ENCODE measurements at regions not wholly inside any gene's neighbourhood (a gene's known extent, or its start where the extent isn't known, plus 50 kb on each side); places are given as distances from the start of the nearest gene placed in this dataset.

DNA sequence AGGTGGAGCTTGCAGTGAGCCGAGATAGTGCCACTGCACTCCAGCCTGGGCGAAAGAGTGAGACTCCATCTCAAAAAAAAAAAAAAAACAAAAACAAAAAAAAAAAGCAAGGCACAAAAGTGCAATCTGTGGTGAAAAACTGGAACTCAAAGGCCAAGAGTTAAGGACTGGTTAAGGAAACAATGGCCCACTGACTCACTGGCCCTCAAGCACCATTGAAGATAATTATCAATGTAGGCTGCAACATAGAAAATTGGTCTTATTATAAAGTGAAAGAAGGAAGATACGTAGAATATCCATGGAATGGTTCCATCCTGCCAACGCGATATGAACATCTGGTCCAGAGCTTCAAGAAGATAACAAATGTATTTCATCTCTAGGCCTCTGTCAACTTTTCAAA lies 444.2 kb downstream of the SOX9 start:
- TF ChIP-seq, protein P1, sequence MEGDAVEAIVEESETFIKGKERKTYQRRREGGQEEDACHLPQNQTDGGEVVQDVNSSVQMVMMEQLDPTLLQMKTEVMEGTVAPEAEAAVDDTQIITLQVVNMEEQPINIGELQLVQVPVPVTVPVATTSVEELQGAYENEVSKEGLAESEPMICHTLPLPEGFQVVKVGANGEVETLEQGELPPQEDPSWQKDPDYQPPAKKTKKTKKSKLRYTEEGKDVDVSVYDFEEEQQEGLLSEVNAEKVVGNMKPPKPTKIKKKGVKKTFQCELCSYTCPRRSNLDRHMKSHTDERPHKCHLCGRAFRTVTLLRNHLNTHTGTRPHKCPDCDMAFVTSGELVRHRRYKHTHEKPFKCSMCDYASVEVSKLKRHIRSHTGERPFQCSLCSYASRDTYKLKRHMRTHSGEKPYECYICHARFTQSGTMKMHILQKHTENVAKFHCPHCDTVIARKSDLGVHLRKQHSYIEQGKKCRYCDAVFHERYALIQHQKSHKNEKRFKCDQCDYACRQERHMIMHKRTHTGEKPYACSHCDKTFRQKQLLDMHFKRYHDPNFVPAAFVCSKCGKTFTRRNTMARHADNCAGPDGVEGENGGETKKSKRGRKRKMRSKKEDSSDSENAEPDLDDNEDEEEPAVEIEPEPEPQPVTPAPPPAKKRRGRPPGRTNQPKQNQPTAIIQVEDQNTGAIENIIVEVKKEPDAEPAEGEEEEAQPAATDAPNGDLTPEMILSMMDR (IDR thresholded peaks at IDR 0.05), result no peak
- no peaks in the 10 kb centered on the region for H3K36me3 Mint-ChIP-seq (ENCODE audit: unreplicated experiment)
- no peak overlapping the region for H3K27ac Mint-ChIP-seq (ENCODE audit: unreplicated experiment)
- H3K4me1 Mint-ChIP-seq (ENCODE audit: unreplicated experiment), result peaks cover 27% of the 10 kb centered on the region
- no peak for DNase-seq (ENCODE audit: extremely low spot score, unreplicated experiment)
- H3K9me3 Mint-ChIP-seq (ENCODE audit: unreplicated experiment), result no peaks in the 10 kb centered on the region
- H3K27me3 Mint-ChIP-seq (ENCODE audit: unreplicated experiment), result no peaks in the 10 kb centered on the region
- H3K4me3 Mint-ChIP-seq (ENCODE audit: unreplicated experiment), result no peak overlapping the region

DNA sequence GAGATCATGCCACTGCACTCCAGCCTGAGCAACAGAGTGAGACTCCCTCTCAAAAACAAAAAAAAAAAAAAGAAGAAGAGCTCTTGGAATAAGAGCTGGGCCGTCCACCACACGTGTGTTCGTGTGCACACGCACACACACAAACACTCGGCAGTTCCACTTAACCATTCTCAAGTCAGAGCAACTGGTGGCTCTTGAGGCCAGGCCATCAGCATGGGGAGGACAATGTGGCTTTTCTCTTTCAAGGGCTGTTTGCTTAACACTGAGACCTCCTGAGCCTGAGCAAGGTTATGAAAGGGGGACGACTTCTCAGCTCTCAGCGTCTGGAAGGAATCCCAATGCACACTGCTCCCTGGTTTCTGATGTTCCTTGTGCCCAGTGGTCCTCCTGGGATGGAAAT lies 444.9 kb downstream of the SOX9 start:
- Mint-ChIP-seq H3K4me3 (ENCODE audit: unreplicated experiment) (no peak overlapping the region), H3K27me3 (ENCODE audit: unreplicated experiment) (no peaks in the 10 kb centered on the region), H3K9me3 (ENCODE audit: unreplicated experiment) (no peaks in the 10 kb centered on the region), H3K36me3 (ENCODE audit: unreplicated experiment) (no peaks in the 10 kb centered on the region), H3K27ac (ENCODE audit: unreplicated experiment) (no peak overlapping the region), H3K4me1 (ENCODE audit: unreplicated experiment) (peaks cover 25% of the 10 kb centered on the region)
- DNase-seq (ENCODE audit: extremely low spot score, unreplicated experiment), result no peak
- TF ChIP-seq, protein P1 (IDR thresholded peaks at IDR 0.05), result no peak

DNA sequence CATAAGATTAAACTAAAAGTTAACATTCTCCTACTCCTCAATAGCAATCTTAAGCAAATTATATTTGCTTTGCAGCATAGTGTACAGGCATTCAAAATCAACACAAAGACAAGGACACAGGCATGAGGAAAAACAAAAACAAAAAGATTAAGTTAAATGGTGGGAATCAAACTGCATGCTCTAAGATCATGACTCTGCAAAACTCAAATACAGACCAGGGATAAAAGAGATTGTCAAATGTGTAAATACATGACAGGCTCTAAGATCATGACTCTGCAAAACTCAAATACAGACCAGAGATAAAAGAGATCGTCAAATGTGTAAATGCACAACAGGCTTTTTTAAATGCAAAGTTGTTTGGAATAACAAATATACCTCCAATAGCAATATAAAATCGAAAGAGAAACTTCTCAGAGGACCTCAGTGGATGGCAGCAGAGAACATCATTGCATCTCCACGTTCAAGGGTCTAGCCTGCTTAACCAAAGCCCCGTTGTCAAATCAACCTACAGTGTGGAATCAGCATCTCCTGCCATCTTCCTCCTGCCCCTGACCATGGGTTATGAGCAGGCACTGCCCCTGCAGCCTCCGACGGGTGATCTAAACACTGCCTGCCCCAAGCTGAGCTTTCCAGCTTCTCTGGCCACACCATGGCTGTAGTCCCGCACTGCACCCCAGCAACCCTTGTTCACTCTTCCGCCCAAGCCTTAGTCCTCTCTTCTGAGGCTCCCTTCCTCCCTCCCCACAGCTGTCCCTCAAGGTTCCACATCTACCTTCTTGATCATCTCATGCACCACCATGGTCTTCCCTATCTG lies 446.1 kb downstream of the SOX9 start:
- H3K27me3 Mint-ChIP-seq (ENCODE audit: unreplicated experiment), result no peaks in the 10 kb centered on the region
- DNase-seq (ENCODE audit: extremely low spot score, unreplicated experiment), result no peak
- no peaks in the 10 kb centered on the region for H3K36me3 Mint-ChIP-seq (ENCODE audit: unreplicated experiment)
- no peaks in the 10 kb centered on the region for H3K9me3 Mint-ChIP-seq (ENCODE audit: unreplicated experiment)
- H3K4me3 Mint-ChIP-seq (ENCODE audit: unreplicated experiment), result no peak overlapping the region
- no peak overlapping the region for H3K27ac Mint-ChIP-seq (ENCODE audit: unreplicated experiment)
- TF ChIP-seq, protein P1 (IDR thresholded peaks at IDR 0.05), result no peak
- peaks cover 26% of the 10 kb centered on the region for H3K4me1 Mint-ChIP-seq (ENCODE audit: unreplicated experiment)

DNA sequence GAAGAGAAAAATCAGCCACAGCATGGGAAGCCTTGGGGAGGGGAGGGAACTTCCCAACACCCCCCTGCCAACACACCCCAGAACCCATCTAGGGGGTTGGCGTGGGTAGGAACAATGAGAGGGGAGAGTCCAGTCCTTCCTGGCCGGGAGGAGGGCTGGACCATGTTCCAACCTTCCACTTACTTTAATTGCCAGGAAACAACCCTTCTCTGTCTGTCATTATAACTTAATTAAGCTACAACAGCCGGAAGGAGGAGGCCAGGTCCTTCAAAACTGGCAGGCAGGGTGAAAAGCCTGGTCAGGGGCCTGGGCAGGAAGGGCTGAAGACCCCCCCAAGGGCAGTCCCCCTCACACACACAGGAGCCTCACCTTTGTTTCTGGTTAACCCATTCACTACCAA lies 447.0 kb downstream of the SOX9 start:
- DNase-seq (ENCODE audit: extremely low spot score, unreplicated experiment), result no peak
- no peaks in the 10 kb centered on the region for H3K9me3 Mint-ChIP-seq (ENCODE audit: unreplicated experiment)
- H3K27ac Mint-ChIP-seq (ENCODE audit: unreplicated experiment), result no peak overlapping the region
- no peak overlapping the region for H3K4me3 Mint-ChIP-seq (ENCODE audit: unreplicated experiment)
- TF ChIP-seq, protein P1 (IDR thresholded peaks at IDR 0.05), result no peak
- peaks cover 31% of the 10 kb centered on the region for H3K4me1 Mint-ChIP-seq (ENCODE audit: unreplicated experiment)
- H3K36me3 Mint-ChIP-seq (ENCODE audit: unreplicated experiment), result no peaks in the 10 kb centered on the region
- no peaks in the 10 kb centered on the region for H3K27me3 Mint-ChIP-seq (ENCODE audit: unreplicated experiment)

DNA sequence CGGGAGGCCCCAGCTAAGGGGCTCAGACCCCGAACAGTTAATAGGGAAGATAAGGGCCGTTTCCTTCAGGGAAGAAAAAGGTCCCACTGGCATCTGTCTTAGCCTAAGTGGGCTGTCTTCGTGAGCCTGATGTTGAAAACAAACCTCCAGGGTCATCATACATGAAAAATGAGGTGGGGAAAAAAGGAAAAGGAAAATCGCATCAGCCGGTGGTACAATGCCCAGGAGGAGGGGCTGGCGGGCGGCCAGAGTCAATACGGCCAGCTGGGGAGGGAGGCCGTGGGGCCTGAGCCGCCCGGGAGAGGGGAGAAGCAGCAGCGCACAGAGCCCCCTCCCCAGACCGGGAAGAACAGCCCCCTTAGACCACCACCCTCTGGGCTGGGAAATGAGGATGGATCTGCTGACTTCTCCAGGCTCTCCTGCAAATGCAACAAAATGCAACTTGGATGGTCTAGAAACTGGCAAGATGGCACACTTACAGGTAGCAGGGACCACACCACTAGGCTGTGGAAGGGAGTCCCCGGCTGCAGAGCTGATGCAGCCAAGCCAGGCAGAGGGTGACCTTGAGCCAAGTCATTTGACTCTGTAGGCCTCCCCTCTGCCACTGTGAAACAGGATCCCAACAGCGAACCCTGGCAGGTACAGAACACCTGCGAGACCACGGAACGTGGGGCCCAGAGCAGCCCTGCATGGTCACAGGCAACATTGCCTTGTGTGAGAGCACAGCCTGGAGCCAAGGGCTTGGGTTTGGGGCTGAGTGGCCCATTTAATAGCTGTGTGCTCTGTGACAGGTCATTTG lies 448.5 kb downstream of the SOX9 start:
- Mint-ChIP-seq H3K4me3 (ENCODE audit: unreplicated experiment) (no peak overlapping the region), H3K27me3 (ENCODE audit: unreplicated experiment) (no peaks in the 10 kb centered on the region), H3K4me1 (ENCODE audit: unreplicated experiment) (peaks cover 31% of the 10 kb centered on the region), H3K36me3 (ENCODE audit: unreplicated experiment) (peaks cover 2% of the 10 kb centered on the region), H3K9me3 (ENCODE audit: unreplicated experiment) (no peaks in the 10 kb centered on the region), H3K27ac (ENCODE audit: unreplicated experiment) (peak overlapping the region; percentile 29)
- TF ChIP-seq, protein P1 (IDR thresholded peaks at IDR 0.05), result no peak
- DNase-seq (ENCODE audit: extremely low spot score, unreplicated experiment), result no peak
